GM04504 (cell line): ENCODE measurements at regions not wholly inside any gene's neighbourhood (a gene's known extent, or its start where the extent isn't known, plus 50 kb on each side); places are given as distances from the start of the nearest gene placed in this dataset.
"Not testable (repeated sequence)": the region's sequence is repeated elsewhere in the genome, so short reads cannot be mapped to it uniquely, and the experiment has no call there.

Source experiments
- DNase-seq: peaks from one replicate; pipeline ENCODE4 v3.0.0-alpha.2; 2012; ENCODE audit warnings: low read depth

- DNase-seq, result no peak
Measured at GRCh38 chr10:78650122-78650521, 418.6 kb upstream of the ZMIZ1 start.

- DNase-seq, result no peak
Measured at GRCh38 chr10:78651287-78651686, 417.5 kb upstream of the ZMIZ1 start.

GRCh38 chr10:78653555-78653954, 415.2 kb upstream of the ZMIZ1 start:
- DNase-seq, result no peak

- DNase-seq, result no peak
Measured at GRCh38 chr10:78654047-78654590, 414.6 kb upstream of the ZMIZ1 start.

GRCh38 chr10:78655979-78656378, 412.8 kb upstream of the ZMIZ1 start:
- no peak for DNase-seq

- DNase-seq, result no peak
Measured at GRCh38 chr10:78656417-78657162, 412.2 kb upstream of the ZMIZ1 start.

GRCh38 chr10:78657163-78657861, 411.5 kb upstream of the ZMIZ1 start:
- peak; percentile 40 for DNase-seq

GRCh38 chr10:78657862-78658165, 411.0 kb upstream of the ZMIZ1 start:
- no peak for DNase-seq

GRCh38 chr10:78658645-78659597, 409.8 kb upstream of the ZMIZ1 start:
- no peak for DNase-seq

- DNase-seq, result no peak
Measured at GRCh38 chr10:78659598-78659967, 409.2 kb upstream of the ZMIZ1 start.

GRCh38 chr10:78660446-78661106, 408.2 kb upstream of the ZMIZ1 start:
- no peak for DNase-seq

- no peak for DNase-seq
Measured at GRCh38 chr10:78663721-78664120, 405.0 kb upstream of the ZMIZ1 start.

GRCh38 chr10:78664929-78665553, 403.7 kb upstream of the ZMIZ1 start:
- no peak for DNase-seq

- peak; percentile 24 for DNase-seq
Measured at GRCh38 chr10:78672918-78673317, 395.8 kb upstream of the ZMIZ1 start.

- not testable (repeated sequence) for DNase-seq
Measured at GRCh38 chr10:78681141-78681540, 387.6 kb upstream of the ZMIZ1 start.

- not testable (repeated sequence) for DNase-seq
Measured at GRCh38 chr10:78681986-78682385, 386.8 kb upstream of the ZMIZ1 start.

- DNase-seq, result no peak
Measured at GRCh38 chr10:78684947-78685346, 383.8 kb upstream of the ZMIZ1 start.

GRCh38 chr10:78685466-78686103, 383.2 kb upstream of the ZMIZ1 start:
- DNase-seq, result no peak

- no peak for DNase-seq
Measured at GRCh38 chr10:78686444-78687060, 382.2 kb upstream of the ZMIZ1 start.

GRCh38 chr10:78687626-78688025, 381.1 kb upstream of the ZMIZ1 start:
- no peak for DNase-seq
